ENCODE measurements at regions not wholly inside any gene's neighbourhood (a gene's known extent, or its start where the extent isn't known, plus 50 kb on each side); places are given as distances from the start of the nearest gene placed in this dataset.

DNA sequence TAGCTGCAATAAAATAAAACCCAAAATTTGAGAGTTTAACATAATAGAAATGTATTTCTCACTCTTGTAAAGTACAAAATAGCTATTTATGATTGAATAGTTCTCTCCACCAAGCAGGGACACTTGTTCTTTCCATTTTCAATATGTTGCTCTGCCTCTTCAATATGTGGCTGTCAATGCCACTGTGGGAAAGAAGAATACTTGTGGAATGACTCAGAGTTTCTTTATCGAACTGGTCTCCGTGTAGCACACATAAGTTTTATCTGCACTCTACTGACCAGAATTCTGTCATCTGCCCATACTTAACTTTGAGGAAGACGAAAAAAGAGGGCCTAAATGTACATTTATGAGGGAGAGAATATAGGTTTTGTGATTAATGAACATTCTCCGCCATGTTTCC, 256.9 kb downstream of the ATXN7L3B start:
- TF ChIP-seq, protein P1, sequence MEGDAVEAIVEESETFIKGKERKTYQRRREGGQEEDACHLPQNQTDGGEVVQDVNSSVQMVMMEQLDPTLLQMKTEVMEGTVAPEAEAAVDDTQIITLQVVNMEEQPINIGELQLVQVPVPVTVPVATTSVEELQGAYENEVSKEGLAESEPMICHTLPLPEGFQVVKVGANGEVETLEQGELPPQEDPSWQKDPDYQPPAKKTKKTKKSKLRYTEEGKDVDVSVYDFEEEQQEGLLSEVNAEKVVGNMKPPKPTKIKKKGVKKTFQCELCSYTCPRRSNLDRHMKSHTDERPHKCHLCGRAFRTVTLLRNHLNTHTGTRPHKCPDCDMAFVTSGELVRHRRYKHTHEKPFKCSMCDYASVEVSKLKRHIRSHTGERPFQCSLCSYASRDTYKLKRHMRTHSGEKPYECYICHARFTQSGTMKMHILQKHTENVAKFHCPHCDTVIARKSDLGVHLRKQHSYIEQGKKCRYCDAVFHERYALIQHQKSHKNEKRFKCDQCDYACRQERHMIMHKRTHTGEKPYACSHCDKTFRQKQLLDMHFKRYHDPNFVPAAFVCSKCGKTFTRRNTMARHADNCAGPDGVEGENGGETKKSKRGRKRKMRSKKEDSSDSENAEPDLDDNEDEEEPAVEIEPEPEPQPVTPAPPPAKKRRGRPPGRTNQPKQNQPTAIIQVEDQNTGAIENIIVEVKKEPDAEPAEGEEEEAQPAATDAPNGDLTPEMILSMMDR (IDR thresholded peaks at IDR 0.05; ENCODE audit: low read depth, low read length) = no peak
- no peak for DNase-seq (ENCODE audit: extremely low read depth, low read depth)

DNA sequence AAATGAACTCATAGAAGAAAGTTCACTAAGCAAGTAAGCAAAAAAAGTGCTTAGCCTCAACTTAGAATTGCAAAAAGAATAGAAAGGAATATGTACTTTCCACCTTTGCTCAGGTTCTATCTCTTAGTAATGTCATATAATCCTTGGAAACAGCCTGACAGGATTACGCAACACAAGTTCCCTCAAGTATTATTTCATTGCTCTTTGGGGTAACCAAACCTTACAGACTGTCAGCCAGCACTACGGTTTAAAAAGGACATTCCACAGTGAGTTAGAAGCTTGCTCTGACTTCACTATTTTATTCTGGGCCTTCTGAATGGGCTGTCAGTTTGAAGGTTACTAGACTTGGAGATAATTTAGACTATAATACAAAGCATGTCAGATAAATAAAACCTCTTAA, 264.0 kb downstream of the ATXN7L3B start:
- TF ChIP-seq, protein P1 (IDR thresholded peaks at IDR 0.05; ENCODE audit: low read depth, low read length) = no peak
- DNase-seq (ENCODE audit: extremely low read depth, low read depth) = no peak

DNA sequence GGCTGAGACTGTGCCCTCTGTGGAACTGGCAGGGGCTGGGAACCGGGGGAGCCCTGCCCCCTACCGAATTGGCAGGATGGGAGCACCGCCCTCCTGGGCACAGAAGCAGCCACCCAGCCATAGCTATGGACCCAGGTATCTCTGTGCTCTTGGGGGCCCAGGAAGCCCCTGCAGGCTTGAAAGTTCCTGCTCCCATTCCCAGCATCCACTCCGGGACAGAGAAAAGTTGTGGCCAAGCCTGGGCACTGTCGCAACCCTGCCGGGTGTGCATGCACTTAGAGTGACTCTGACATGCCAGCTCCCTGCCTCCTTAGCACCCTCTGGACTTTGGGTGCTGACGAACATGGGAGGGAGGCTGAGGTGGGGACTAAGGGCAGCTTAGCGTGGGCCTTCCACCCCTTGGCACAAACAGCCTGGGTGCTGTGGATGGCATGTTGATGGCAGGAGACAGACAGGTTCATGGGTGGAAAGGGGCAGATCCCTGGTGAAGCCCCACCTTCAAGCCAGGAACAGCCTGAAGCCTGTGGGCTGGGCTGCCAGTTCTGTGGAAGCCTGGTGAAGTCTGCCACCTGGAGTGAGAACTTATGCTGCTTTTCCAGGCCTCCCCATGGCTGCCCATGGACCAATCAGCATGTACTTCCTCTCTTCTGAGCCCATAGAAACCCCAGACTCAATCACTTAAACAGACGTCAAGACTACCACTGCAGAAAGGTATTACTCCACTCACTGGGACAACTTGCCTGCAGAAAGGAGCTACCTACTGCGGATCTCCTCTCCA, 279.0 kb downstream of the ATXN7L3B start:
- no peak for DNase-seq (ENCODE audit: extremely low read depth, low read depth)
- TF ChIP-seq, protein P1 (IDR thresholded peaks at IDR 0.05; ENCODE audit: low read depth, low read length) = no peak

DNA sequence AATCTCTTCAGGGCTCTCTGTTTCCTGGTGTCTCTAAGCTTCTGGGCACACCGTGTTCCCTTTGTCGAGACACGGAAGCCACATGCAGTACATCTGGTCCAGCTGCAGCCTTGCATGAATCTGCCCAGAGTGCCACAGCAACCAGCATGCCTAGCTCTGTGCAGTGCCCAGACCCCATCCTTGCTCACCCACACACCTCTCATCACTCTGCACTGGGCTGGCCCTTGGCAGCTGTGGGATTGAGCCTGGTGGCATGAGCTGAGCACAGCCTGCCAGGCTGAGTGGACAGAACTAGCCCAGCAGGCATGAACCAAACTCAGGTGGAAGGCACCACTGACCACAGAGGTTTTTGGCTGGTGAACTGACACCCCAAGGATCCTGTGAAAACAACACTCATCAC, 279.9 kb downstream of the ATXN7L3B start:
- TF ChIP-seq, protein P1 (IDR thresholded peaks at IDR 0.05; ENCODE audit: low read depth, low read length) = no peak
- no peak for DNase-seq (ENCODE audit: extremely low read depth, low read depth)

DNA sequence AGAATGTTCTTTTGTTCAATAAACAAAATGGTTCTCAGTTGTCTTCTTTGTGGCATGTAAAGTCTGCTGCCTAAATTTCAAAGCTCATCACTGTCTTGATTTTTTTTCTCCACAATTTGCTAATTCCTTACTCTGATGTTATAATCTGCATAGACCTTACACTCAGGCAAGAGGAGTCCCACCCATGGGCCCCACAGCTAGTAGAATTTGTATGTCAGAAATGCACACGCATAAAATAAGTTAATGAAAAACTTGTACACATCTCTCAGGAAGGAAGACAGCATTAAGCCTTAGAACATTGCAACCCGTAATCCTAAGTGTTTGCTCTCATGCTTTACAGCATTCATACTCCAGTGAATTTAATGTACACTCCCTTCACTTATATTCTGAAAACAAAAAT, 280.8 kb downstream of the ATXN7L3B start:
- TF ChIP-seq, protein P1 (IDR thresholded peaks at IDR 0.05; ENCODE audit: low read depth, low read length) = no peak
- DNase-seq (ENCODE audit: extremely low read depth, low read depth) = no peak

DNA sequence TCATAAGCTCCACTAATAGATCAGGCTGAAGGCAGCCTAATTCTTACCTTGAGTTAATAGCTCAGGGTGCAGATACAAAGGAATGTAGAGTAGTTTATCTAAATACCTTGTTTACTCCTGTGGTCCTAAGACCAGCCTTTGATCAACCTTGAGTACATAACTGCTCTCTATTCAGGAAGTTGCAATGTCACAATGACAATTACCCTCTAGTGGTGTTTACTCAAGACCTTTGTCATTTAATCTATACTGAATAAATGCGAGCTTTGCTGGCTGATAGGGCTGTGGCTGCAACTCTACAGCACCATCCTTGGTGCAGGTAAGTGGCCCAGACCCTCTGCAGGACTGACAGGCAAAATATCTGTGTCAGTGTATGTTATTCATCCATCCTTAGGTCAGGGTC, 282.7 kb downstream of the ATXN7L3B start:
- TF ChIP-seq, protein P1 (IDR thresholded peaks at IDR 0.05; ENCODE audit: low read depth, low read length) = no peak
- no peak for DNase-seq (ENCODE audit: extremely low read depth, low read depth)

DNA sequence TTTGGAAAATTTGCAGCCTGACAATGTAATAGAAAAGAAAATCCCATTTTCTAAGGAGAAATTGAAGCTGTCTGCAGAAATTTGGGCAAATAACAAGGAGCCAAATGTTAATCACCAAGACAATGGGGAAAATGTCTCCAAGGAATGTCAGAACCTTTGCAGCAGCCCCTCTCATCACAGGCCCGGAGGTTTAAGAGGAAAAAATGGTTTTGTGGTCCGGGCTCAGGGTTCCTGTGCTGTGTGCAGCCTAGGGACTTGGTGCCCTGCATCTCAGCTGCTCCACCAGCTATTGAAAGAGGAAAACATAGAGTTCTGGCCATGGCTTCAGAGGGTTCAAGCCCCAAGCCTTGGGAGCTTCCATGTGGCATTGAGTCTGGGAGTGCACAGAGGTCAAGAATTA, 298.9 kb downstream of the ATXN7L3B start:
- TF ChIP-seq, protein P1 (IDR thresholded peaks at IDR 0.05; ENCODE audit: low read depth, low read length) = no peak
- no peak for DNase-seq (ENCODE audit: extremely low read depth, low read depth)
